Endothelial cell of umbilical vein (primary cell): ENCODE measurements at regions not wholly inside any gene's neighbourhood (a gene's known extent, or its start where the extent isn't known, plus 50 kb on each side); places are given as distances from the start of the nearest gene placed in this dataset.

Experiments
- BruUV-seq: library from RNA; stranded (reverse); fragments of 400-500 nt; replicated peaks from 2 replicates; lab custom pipeline; 2021; lab: Mats Ljungman, UMichigan
- CTCF ChIA-PET: fragments of 300-600, 350-600 bp; sonication (Branson Sonifier 250); formaldehyde crosslinking; loops from one replicate; lab custom pipeline; 2021; ENCODE audit warnings: antibody characterized with exemption, inconsistent platforms; lab: Charles Lee
- POLR2A ChIA-PET: fragments of 300-600, 350-600 bp; sonication (Branson Sonifier 250); formaldehyde crosslinking; loops from one replicate; lab custom pipeline; 2021; ENCODE audit warnings: antibody characterized with exemption, inconsistent platforms; lab: Charles Lee
- DNase-seq: peaks from one replicate; pipeline ENCODE4 v3.0.0-alpha.2; 2011; ENCODE audit warnings: low read depth, low spot score
- FAIRE-seq: peaks from 2 replicates; lab custom pipeline; 2011; peaks lifted over from hg19 to GRCh38; lab: Jason Lieb, UNC
- H2AFZ ChIP-seq: 2 replicates; pipeline ENCODE4 v1.6.0; 2012; ENCODE audit warnings: low read depth, low read length, control low read depth, inconsistent platforms
- H3K27ac ChIP-seq: 2 replicates; pipeline ENCODE4 v1.5.1; 2011; ENCODE audit warnings: low read depth, mild to moderate bottlenecking, control low read depth, low read length, moderate library complexity; ENCODE audit not compliant: insufficient read depth
- H3K27me3 ChIP-seq, 2 experiments: 2 replicates each; pipeline versions ENCODE4 v1.6.0 to v1.6.1; 2011; ENCODE audit warnings: low read length in 2 of 2, mixed read lengths in 1 of 2; ENCODE audit not compliant: control insufficient read depth in 2 of 2, insufficient read depth in 2 of 2
- H3K36me3 ChIP-seq, 2 experiments: 2 replicates in 1 of 2; 3 replicates in 1 of 2; pipeline ENCODE4 v1.5.1; 2011; ENCODE audit warnings: low read length in 2 of 2, mild to moderate bottlenecking in 1 of 2, moderate library complexity in 1 of 2; ENCODE audit not compliant: control insufficient read depth in 2 of 2, insufficient read depth in 2 of 2; ENCODE audit errors: extremely low read depth in 1 of 2
- H3K4me1 ChIP-seq: 3 replicates; pipeline ENCODE4 v1.5.1; 2011; ENCODE audit warnings: mild to moderate bottlenecking, low read length; ENCODE audit not compliant: control insufficient read depth, insufficient read depth; ENCODE audit errors: extremely low read depth
- H3K4me2 ChIP-seq: 2 replicates; pipeline ENCODE4 v1.6.1; 2011; ENCODE audit warnings: low read length, control low read depth, mixed read lengths; ENCODE audit not compliant: insufficient read depth
- H3K4me3 ChIP-seq, 3 experiments: fragments of 200-600 bp in 1 of 3; sonication (generic), shearing (Covaris generic) in 1 of 3; replicated peaks in 1 of 3; 2 replicates each; pipeline ENCODE4 v1.5.1; 2011 to 2016; ENCODE audit warnings: control low read depth in 3 of 3, low read length in 3 of 3, mild to moderate bottlenecking in 2 of 3, inconsistent platforms in 1 of 3, low read depth in 1 of 3, moderate library complexity in 1 of 3; ENCODE audit not compliant: insufficient read depth in 1 of 3
- H3K79me2 ChIP-seq: 2 replicates; pipeline ENCODE4 v1.6.0; 2012; ENCODE audit warnings: low read length, inconsistent platforms; ENCODE audit not compliant: control insufficient read depth, insufficient read depth
- H3K9ac ChIP-seq: replicated peaks from 2 replicates; pipeline ENCODE3; 2011; ENCODE audit warnings: low read length, control low read depth; ENCODE audit not compliant: insufficient read depth; ENCODE audit errors: extremely low read depth
- H3K9me1 ChIP-seq: replicated peaks from 3 replicates; pipeline ENCODE4 v1.6.0; 2011; ENCODE audit warnings: mild to moderate bottlenecking, low read length; ENCODE audit not compliant: control insufficient read depth, insufficient read depth; ENCODE audit errors: extremely low read depth
- H3K9me3 ChIP-seq: replicated peaks from 2 replicates; pipeline ENCODE4 v1.5.1; 2012; ENCODE audit warnings: low read length, inconsistent platforms; ENCODE audit not compliant: control insufficient read depth, insufficient read depth
- H4K20me1 ChIP-seq: replicated peaks from 2 replicates; pipeline ENCODE3; 2011; ENCODE audit warnings: mild to moderate bottlenecking, low read length; ENCODE audit not compliant: control insufficient read depth, insufficient read depth; ENCODE audit errors: extremely low read depth
- CTCF ChIP-seq, 2 donors: IDR thresholded peaks; 1 replicate in 1 of 2; 2 replicates in 1 of 2; pipeline ENCODE4 v1.5.1; 2011; ENCODE audit warnings: low read length in 2 of 2, mild to moderate bottlenecking in 2 of 2, moderate library complexity in 2 of 2, control low read depth in 1 of 2, inconsistent platforms in 1 of 2, low read depth in 1 of 2; ENCODE audit not compliant: insufficient read depth in 1 of 2; ENCODE audit errors: extremely low read depth in 1 of 2
- EZH2 ChIP-seq: IDR thresholded peaks from 2 replicates; pipeline ENCODE4 v1.6.1; 2012; ENCODE audit warnings: borderline replicate concordance, low read depth, mild to moderate bottlenecking, moderate library complexity, low read length, inconsistent platforms; ENCODE audit not compliant: severe bottlenecking
- FOS ChIP-seq: IDR thresholded peaks from 2 replicates; pipeline ENCODE4 v1.6.1; 2011; ENCODE audit warnings: mild to moderate bottlenecking, low read length, moderate library complexity, borderline replicate concordance; ENCODE audit not compliant: insufficient read depth
- GATA2 ChIP-seq: IDR thresholded peaks from 2 replicates; pipeline ENCODE4 v1.7.0; 2011; ENCODE audit warnings: low read depth, mild to moderate bottlenecking, moderate library complexity, mixed read lengths, low read length; ENCODE audit not compliant: insufficient read length, insufficient read depth
- JUN ChIP-seq: IDR thresholded peaks from 2 replicates; pipeline ENCODE4 v1.6.1; 2011; ENCODE audit warnings: borderline replicate concordance, low read depth; ENCODE audit not compliant: insufficient read length, insufficient read depth
- MAX ChIP-seq: IDR thresholded peaks from 2 replicates; pipeline ENCODE4 v1.6.1; 2011; ENCODE audit not compliant: insufficient read depth, insufficient read length
- MYC ChIP-seq: IDR thresholded peaks from one replicate; pipeline ENCODE4 v1.6.1; 2011; ENCODE audit warnings: mild to moderate bottlenecking, low read depth, low read length
- POLR2A ChIP-seq: IDR thresholded peaks from 2 replicates; pipeline ENCODE4 v1.6.1; 2012; ENCODE audit warnings: low read depth, mild to moderate bottlenecking, control low read depth, low read length
- POLR2AphosphoS5 ChIP-seq: IDR thresholded peaks from 2 replicates; pipeline ENCODE4 v1.6.1; 2012; ENCODE audit warnings: low read depth, mild to moderate bottlenecking, control low read depth, low read length, moderate library complexity; ENCODE audit not compliant: insufficient read depth
- dilution Hi-C: fragments of 300-500 bp; cut with MboI; formaldehyde crosslinking; loops from one replicate; pipeline ENCODE4 v1.15.0; 2019; ENCODE audit warnings: low sequenced_read_pairs; ENCODE audit not compliant: extremely low pct_ligation_motif_present
- intact Hi-C: fragments of 100-400 bp; cut with micrococcal nuclease; formaldehyde crosslinking; loops from one replicate; pipeline ENCODE4 v1.10.0; 2022

- Histone ChIP-seq H4K20me1 (no peaks in the 10 kb centered on the region), H3K4me2 (no peak overlapping the region), H3K27ac (no peak overlapping the region), H3K36me3 (no peaks in the 10 kb centered on the region), H3K27me3 (no peaks in the 10 kb centered on the region), H2AFZ (no peak overlapping the region), H3K79me2 (no peaks in the 10 kb centered on the region), H3K4me3 (no peak overlapping the region), H3K9ac (no peak overlapping the region), H3K9me1 (no peaks in the 10 kb centered on the region), H3K4me1 (peaks cover 7% of the 10 kb centered on the region), H3K9me3 (no peaks in the 10 kb centered on the region)
- ChIA-PET POLR2A (no interaction called here), CTCF (no interaction called here)
- BruUV-seq: no TSS peak
- intact Hi-C loops: loop anchor here (5.0 kb wide), 1 partner anchor 59 kb away; no protein-coding TSS in a partner anchor
- dilution Hi-C loops: no loop called here
- TF ChIP-seq JUN (no peak), CTCF (IDR thresholded peaks at IDR 0.05; ENCODE audit: extremely low read depth in 1 of 2, insufficient read depth in 1 of 2, low read depth in 1 of 2, low read length in 2 of 2) (no peak), EZH2 (no peak), POLR2AphosphoS5 (no peak), GATA2 (no peak), POLR2A (no peak), MAX (no peak), FOS (no peak), MYC (no peak)
- no peak for FAIRE-seq
- no peak for DNase-seq
These were observed 233.0 kb upstream of the NRIP1 start for GRCh38 chr21:15297824-15298223.
